HepG2 (cell line): ENCODE measurements at regions not wholly inside any gene's neighbourhood (a gene's known extent, or its start where the extent isn't known, plus 50 kb on each side); places are given as distances from the start of the nearest gene placed in this dataset.

Source experiments
- ELF1 ChIP-seq: sonication (generic); formaldehyde crosslinking; IDR thresholded peaks from 2 replicates; pipeline ENCODE4 v1.4.0; 2020; ENCODE audit warnings: missing genetic modification reagents
- MTA3 ChIP-seq: sonication (generic); formaldehyde crosslinking; IDR thresholded peaks from 2 replicates; pipeline ENCODE4 v1.4.0; 2020; ENCODE audit warnings: missing genetic modification reagents
- NFATC3 ChIP-seq: sonication (generic); formaldehyde crosslinking; IDR thresholded peaks from 2 replicates; pipeline ENCODE4 v1.5.1; 2020; ENCODE audit warnings: mild to moderate bottlenecking, missing genetic modification reagents

DNA sequence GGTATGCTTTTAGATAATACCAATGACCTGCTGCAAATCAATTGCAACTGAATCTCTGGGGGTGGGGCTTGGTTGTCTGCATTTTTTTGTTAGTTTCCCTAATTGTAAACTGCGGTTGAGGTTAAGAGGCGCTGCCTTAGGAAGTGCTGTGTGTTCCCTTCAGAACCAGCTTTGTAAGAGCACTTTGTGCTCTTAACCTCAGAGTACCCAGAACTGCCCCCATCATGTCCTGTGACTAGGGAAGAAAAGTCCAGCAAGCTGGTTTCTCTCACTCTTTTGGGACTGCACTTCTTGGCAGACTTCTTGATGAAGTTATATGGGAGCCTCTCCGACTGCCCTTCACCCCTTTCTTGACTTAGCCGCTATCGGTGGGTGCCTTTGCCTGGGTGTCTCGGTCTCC lies 245.5 kb upstream of the CXCR4 start:
- TF ChIP-seq MTA3 (no peak), ELF1 (CRISPR knock-in tag) (no peak), NFATC3 (CRISPR knock-in tag) (no peak)
